ENCODE measurements at regions not wholly inside any gene's neighbourhood (a gene's known extent, or its start where the extent isn't known, plus 50 kb on each side); places are given as distances from the start of the nearest gene placed in this dataset.

DNA sequence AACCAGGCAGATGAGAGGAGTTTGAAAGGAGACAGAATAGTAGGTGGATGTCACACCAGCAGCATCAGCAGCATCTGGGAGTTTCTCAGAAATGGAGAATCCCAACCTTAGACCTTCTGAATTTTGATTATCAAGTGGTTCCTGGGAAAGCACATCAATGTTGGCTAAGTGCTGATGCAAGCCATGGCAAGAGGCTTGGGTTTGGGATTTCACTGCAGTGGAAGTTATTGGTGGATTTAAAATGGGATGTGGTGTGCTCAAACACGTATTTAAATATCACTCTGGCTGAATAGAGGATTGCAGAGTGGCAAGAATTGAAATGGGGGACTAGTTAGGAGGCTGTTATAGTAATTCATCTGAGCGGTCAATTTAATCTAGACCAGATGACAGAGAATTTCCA, 387.8 kb upstream of the WWC1 start:
- H2AFZ ChIP-seq (ENCODE audit: low read depth, low read length): no peak overlapping the region
- no peaks in the 10 kb centered on the region for H3K27me3 ChIP-seq (ENCODE audit: insufficient read depth, low read depth, low read length)
- TF ChIP-seq EZH2 (IDR thresholded peaks at IDR 0.05; ENCODE audit: borderline replicate concordance, insufficient read depth, low read length, poor library complexity, severe bottlenecking) (no peak), TAF1 (IDR thresholded peaks at IDR 0.05; ENCODE audit: low read depth) (no peak)
- no peak overlapping the region for H3K9ac ChIP-seq (ENCODE audit: low read length)
- no peaks in the 10 kb centered on the region for H3K9me2 ChIP-seq (ENCODE audit: insufficient read depth, low read length)
- no peaks in the 10 kb centered on the region for H4K20me1 ChIP-seq (ENCODE audit: insufficient read depth)
- no peak overlapping the region for H3K4me2 ChIP-seq (ENCODE audit: low read length)
- no peaks in the 10 kb centered on the region for H3K36me3 ChIP-seq (ENCODE audit: insufficient read depth, low read length)
- H3K9me3 ChIP-seq (ENCODE audit: low read length): no peaks in the 10 kb centered on the region
- H3K79me2 ChIP-seq (replicated peaks; ENCODE audit: insufficient read depth, low read length): no peaks in the 10 kb centered on the region
- no peak overlapping the region for H3K27ac ChIP-seq (ENCODE audit: low read length)
- no peaks in the 10 kb centered on the region for H3F3A ChIP-seq (ENCODE audit: insufficient read depth, low read length, poor library complexity, severe bottlenecking)
- no peak overlapping the region for H3K4me3 ChIP-seq (ENCODE audit: low read length)

DNA sequence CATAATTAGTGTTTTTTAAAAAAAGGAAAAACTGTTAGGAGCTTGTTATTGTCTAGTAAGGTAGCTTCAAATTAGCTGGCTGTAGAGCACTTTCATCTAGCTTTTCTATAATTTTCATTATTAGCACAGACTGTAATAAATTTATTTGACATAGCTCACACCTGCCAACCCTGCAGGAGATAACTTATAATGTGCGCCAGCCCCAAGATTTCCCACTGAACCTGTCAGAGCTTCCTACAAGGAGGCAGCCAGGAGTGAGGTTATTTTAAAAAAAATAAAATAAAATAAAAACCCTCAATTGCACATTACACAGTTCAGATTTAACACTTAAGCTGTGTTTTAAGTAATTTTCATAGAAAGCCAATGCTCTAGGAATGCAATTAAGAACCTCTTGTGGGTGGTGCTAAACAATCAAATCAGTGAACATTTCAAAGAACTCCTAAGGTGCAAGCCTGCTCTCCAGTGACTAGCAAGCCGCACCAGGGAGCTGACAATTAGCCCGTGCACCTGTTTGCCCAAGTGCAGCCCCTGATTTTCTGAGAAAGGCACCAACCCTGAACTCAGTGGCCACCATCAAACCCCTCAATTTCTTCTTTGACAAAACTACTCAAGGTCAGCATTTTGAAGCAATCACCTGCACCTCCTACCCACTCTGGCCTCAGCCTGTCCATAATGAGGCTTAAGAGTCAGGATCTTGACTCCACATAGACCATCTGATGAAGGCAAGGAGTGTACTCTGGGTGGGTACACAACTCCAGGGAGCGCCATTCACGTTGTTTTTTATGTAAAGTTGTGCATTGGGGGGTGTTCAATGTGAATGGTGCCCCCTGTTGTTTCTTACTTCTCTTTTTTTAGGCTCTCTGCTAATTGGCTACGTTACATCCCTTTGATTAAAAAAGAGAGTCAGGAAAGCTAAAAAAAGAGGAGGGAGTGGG, 385.3 kb upstream of the WWC1 start:
- H3K27me3 ChIP-seq (ENCODE audit: insufficient read depth, low read depth, low read length): no peaks in the 10 kb centered on the region
- H3K27ac ChIP-seq (ENCODE audit: low read length): no peak overlapping the region
- H3F3A ChIP-seq (ENCODE audit: insufficient read depth, low read length, poor library complexity, severe bottlenecking): no peaks in the 10 kb centered on the region
- TF ChIP-seq MXI1 (conservative IDR thresholded peaks at IDR 0.05; ENCODE audit: poor library complexity, severe bottlenecking) (no peak), TAF1 (IDR thresholded peaks at IDR 0.05; ENCODE audit: low read depth) (no peak), RAD21 (conservative IDR thresholded peaks at IDR 0.05) (no peak), SMC3 (conservative IDR thresholded peaks at IDR 0.05; ENCODE audit: poor library complexity) (no peak), POLR2AphosphoS5 (IDR thresholded peaks at IDR 0.05) (no peak), EP300 (conservative IDR thresholded peaks at IDR 0.05; ENCODE audit: poor library complexity, severe bottlenecking) (no peak), EZH2 (IDR thresholded peaks at IDR 0.05; ENCODE audit: borderline replicate concordance, insufficient read depth, low read length, poor library complexity, severe bottlenecking) (no peak)
- TF ChIP-seq, protein P1, sequence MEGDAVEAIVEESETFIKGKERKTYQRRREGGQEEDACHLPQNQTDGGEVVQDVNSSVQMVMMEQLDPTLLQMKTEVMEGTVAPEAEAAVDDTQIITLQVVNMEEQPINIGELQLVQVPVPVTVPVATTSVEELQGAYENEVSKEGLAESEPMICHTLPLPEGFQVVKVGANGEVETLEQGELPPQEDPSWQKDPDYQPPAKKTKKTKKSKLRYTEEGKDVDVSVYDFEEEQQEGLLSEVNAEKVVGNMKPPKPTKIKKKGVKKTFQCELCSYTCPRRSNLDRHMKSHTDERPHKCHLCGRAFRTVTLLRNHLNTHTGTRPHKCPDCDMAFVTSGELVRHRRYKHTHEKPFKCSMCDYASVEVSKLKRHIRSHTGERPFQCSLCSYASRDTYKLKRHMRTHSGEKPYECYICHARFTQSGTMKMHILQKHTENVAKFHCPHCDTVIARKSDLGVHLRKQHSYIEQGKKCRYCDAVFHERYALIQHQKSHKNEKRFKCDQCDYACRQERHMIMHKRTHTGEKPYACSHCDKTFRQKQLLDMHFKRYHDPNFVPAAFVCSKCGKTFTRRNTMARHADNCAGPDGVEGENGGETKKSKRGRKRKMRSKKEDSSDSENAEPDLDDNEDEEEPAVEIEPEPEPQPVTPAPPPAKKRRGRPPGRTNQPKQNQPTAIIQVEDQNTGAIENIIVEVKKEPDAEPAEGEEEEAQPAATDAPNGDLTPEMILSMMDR (IDR thresholded peaks at IDR 0.05; ENCODE audit: poor library complexity, severe bottlenecking): no peak
- TF ChIP-seq, protein P2, sequence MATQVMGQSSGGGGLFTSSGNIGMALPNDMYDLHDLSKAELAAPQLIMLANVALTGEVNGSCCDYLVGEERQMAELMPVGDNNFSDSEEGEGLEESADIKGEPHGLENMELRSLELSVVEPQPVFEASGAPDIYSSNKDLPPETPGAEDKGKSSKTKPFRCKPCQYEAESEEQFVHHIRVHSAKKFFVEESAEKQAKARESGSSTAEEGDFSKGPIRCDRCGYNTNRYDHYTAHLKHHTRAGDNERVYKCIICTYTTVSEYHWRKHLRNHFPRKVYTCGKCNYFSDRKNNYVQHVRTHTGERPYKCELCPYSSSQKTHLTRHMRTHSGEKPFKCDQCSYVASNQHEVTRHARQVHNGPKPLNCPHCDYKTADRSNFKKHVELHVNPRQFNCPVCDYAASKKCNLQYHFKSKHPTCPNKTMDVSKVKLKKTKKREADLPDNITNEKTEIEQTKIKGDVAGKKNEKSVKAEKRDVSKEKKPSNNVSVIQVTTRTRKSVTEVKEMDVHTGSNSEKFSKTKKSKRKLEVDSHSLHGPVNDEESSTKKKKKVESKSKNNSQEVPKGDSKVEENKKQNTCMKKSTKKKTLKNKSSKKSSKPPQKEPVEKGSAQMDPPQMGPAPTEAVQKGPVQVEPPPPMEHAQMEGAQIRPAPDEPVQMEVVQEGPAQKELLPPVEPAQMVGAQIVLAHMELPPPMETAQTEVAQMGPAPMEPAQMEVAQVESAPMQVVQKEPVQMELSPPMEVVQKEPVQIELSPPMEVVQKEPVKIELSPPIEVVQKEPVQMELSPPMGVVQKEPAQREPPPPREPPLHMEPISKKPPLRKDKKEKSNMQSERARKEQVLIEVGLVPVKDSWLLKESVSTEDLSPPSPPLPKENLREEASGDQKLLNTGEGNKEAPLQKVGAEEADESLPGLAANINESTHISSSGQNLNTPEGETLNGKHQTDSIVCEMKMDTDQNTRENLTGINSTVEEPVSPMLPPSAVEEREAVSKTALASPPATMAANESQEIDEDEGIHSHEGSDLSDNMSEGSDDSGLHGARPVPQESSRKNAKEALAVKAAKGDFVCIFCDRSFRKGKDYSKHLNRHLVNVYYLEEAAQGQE (IDR thresholded peaks at IDR 0.05; ENCODE audit: borderline replicate concordance): no peak
- H3K9me2 ChIP-seq (ENCODE audit: insufficient read depth, low read length): no peaks in the 10 kb centered on the region
- no peak overlapping the region for H3K4me2 ChIP-seq (ENCODE audit: low read length)
- no peaks in the 10 kb centered on the region for H3K79me2 ChIP-seq (replicated peaks; ENCODE audit: insufficient read depth, low read length)
- H3K36me3 ChIP-seq (ENCODE audit: insufficient read depth, low read length): no peaks in the 10 kb centered on the region
- H4K20me1 ChIP-seq (ENCODE audit: insufficient read depth): no peaks in the 10 kb centered on the region
- H2AFZ ChIP-seq (ENCODE audit: low read depth, low read length): no peak overlapping the region
- no peak overlapping the region for H3K9ac ChIP-seq (ENCODE audit: low read length)
- H3K4me3 ChIP-seq (ENCODE audit: low read length): no peak overlapping the region
- H3K9me3 ChIP-seq (ENCODE audit: low read length): no peaks in the 10 kb centered on the region
